Ecto neural progenitor cell (in vitro differentiated cells): ENCODE measurements at regions not wholly inside any gene's neighbourhood (a gene's known extent, or its start where the extent isn't known, plus 50 kb on each side); places are given as distances from the start of the nearest gene placed in this dataset.

Experiments
- DNase-seq: peaks from one replicate; pipeline ENCODE4 v3.0.0-alpha.2; 2018; ENCODE audit warnings: low spot score

DNA sequence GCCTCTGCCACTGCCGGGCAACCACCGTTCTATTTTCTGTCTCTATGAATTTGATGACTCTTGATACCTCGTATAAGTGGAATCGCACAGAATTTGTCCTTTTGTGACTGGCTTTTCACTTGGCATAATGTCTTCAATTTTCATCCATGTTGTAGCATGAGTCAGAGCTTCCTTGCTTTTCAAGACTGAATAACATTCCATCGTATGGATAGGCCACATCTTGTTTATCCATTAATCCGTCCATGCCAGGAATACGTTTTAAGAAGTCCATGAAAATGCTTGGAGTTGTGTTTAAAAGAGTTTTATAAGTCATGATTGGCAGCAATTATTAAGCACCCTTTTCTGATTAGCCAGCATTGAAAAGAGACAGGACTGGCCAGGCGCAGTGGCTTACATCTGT lies 53.6 kb upstream of the CLDN10 start:
- no peak for DNase-seq

- no peak for DNase-seq
Observed at GRCh38 chr13:95499811-95500712, 52.5 kb upstream of the CLDN10 start.

DNA sequence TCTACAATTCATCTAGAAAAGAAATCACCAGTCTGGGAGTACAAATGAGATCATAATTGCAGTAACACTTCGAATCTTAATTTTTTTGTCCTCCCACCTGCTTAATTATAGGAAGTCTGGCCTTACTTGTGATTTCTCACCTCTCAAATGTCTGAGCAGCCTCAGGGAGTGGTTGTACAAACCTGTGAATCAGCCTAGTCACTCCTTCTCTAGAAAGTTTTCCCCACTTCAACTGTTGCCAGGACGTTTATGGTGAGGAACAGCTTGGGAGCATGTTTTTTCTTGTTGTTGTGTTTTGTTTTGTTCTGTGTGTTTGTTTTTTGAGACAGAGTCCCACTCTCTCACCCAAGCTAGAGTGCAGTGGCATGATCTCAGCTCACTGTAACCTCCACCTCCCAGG lies 50.3 kb upstream of the CLDN10 start:
- DNase-seq = no peak
